ENCODE measurements at regions not wholly inside any gene's neighbourhood (a gene's known extent, or its start where the extent isn't known, plus 50 kb on each side); places are given as distances from the start of the nearest gene placed in this dataset.
"Not testable (repeated sequence)": the region's sequence is repeated elsewhere in the genome, so short reads cannot be mapped to it uniquely, and the experiment has no call there.

- H3K27ac ChIP-seq (ENCODE audit: low read depth, low read length); H3K23ac ChIP-seq (ENCODE audit: insufficient read length); H3K14ac ChIP-seq (ENCODE audit: insufficient read length); H2BK20ac ChIP-seq (ENCODE audit: low read length); H2BK15ac ChIP-seq (ENCODE audit: low read length); H2BK12ac ChIP-seq (ENCODE audit: low read depth, low read length); CTCF ChIA-PET (ENCODE audit: partially characterized antibody); DNase-seq (ENCODE audit: low read depth in 1 of 2, low spot score in 2 of 2); H3K27me3 ChIP-seq (replicated peaks in 1 of 4; ENCODE audit: control insufficient read depth in 3 of 4, extremely low read depth in 1 of 4, insufficient read depth in 3 of 4, low read length in 3 of 4); H3K79me2 ChIP-seq (ENCODE audit: control insufficient read depth in 1 of 2, insufficient read depth in 2 of 2, low read length in 2 of 2); H2BK5ac ChIP-seq (ENCODE audit: low read depth, low read length); POLR2A ChIA-PET (ENCODE audit: partially characterized antibody); H2AFZ ChIP-seq (ENCODE audit: low read length); H2BK120ac ChIP-seq (replicated peaks; ENCODE audit: low read depth, low read length); H3K56ac ChIP-seq (replicated peaks; ENCODE audit: insufficient read length, low read depth, low read length); H3K9ac ChIP-seq (replicated peaks in 1 of 4; ENCODE audit: extremely low read depth in 1 of 4, low read depth in 3 of 4, low read length in 3 of 4); H3K79me1 ChIP-seq (ENCODE audit: low read depth, low read length); H4K5ac ChIP-seq (ENCODE audit: insufficient read length, low read depth, low read length); H3K4me3 ChIP-seq (ENCODE audit: extremely low read depth in 1 of 4, insufficient read depth in 2 of 4, low read depth in 3 of 4, low read length in 4 of 4); H4K91ac ChIP-seq (replicated peaks; ENCODE audit: insufficient read length, low read length); FAIRE-seq; H3K36me3 ChIP-seq (ENCODE audit: control insufficient read depth in 2 of 4, insufficient read depth in 4 of 4, low read length in 3 of 4); H3K18ac ChIP-seq (ENCODE audit: extremely low read depth, low read length); H3K4me1 ChIP-seq (replicated peaks in 1 of 4; ENCODE audit: control insufficient read depth in 3 of 4, insufficient read depth in 4 of 4, low read length in 3 of 4); H2AK5ac ChIP-seq (ENCODE audit: low read depth, low read length); H4K20me1 ChIP-seq (replicated peaks in 1 of 2; ENCODE audit: control insufficient read depth in 1 of 2, insufficient read depth in 2 of 2, low read length in 2 of 2); H3K4me2 ChIP-seq (ENCODE audit: insufficient read depth in 1 of 2, low read depth in 2 of 2, low read length in 2 of 2); H4K8ac ChIP-seq (ENCODE audit: extremely low read depth, insufficient read depth, low read length); H3K23me2 ChIP-seq (ENCODE audit: low read depth, low read length); H3K4ac ChIP-seq (replicated peaks; ENCODE audit: insufficient read length, low read depth, low read length): not testable (repeated sequence)
- H3K9me3 ChIP-seq (ENCODE audit: insufficient read depth in 2 of 2, low read depth in 1 of 2, low read length in 1 of 2), result peaks cover 39 to 64% of the 10 kb centered on the region in 2 experiments
- 86% methylated on average over 50 of the region's 53 CpGs; no CpG with 5 or more reads in 1 of the 2 experiments for WGBS, 2 experiments (ENCODE audit: extremely low coverage in 1 of 2, insufficient coverage in 1 of 2, insufficient read length in 1 of 2, insufficient replicate concordance in 2 of 2, low coverage in 1 of 2, low lambda C conversion rate in 2 of 2, missing lambda C conversion rate in 1 of 2)
These were observed 443.8 kb upstream of the DEFB115 start for GRCh38 chr20:30813412-30814311.

GRCh38 chr20:30814312-30814639 lies 443.2 kb upstream of the DEFB115 start:
- H2AFZ ChIP-seq (ENCODE audit: low read length); H2BK120ac ChIP-seq (replicated peaks; ENCODE audit: low read depth, low read length); H3K23me2 ChIP-seq (ENCODE audit: low read depth, low read length); H3K18ac ChIP-seq (ENCODE audit: extremely low read depth, low read length); H3K27ac ChIP-seq (ENCODE audit: low read depth, low read length); H3K4me2 ChIP-seq (ENCODE audit: insufficient read depth in 1 of 2, low read depth in 2 of 2, low read length in 2 of 2); H3K56ac ChIP-seq (replicated peaks; ENCODE audit: insufficient read length, low read depth, low read length); H3K9ac ChIP-seq (replicated peaks in 1 of 4; ENCODE audit: extremely low read depth in 1 of 4, low read depth in 3 of 4, low read length in 3 of 4); DNase-seq (ENCODE audit: low read depth in 1 of 2, low spot score in 2 of 2); H2AK5ac ChIP-seq (ENCODE audit: low read depth, low read length); H3K4ac ChIP-seq (replicated peaks; ENCODE audit: insufficient read length, low read depth, low read length); H2BK12ac ChIP-seq (ENCODE audit: low read depth, low read length); H2BK5ac ChIP-seq (ENCODE audit: low read depth, low read length); H3K23ac ChIP-seq (ENCODE audit: insufficient read length); H3K4me1 ChIP-seq (replicated peaks in 1 of 4; ENCODE audit: control insufficient read depth in 3 of 4, insufficient read depth in 4 of 4, low read length in 3 of 4); H3K79me2 ChIP-seq (ENCODE audit: control insufficient read depth in 1 of 2, insufficient read depth in 2 of 2, low read length in 2 of 2); H3K36me3 ChIP-seq (ENCODE audit: control insufficient read depth in 2 of 4, insufficient read depth in 4 of 4, low read length in 3 of 4); H4K91ac ChIP-seq (replicated peaks; ENCODE audit: insufficient read length, low read length); H2BK15ac ChIP-seq (ENCODE audit: low read length); H3K14ac ChIP-seq (ENCODE audit: insufficient read length); FAIRE-seq; H4K20me1 ChIP-seq (replicated peaks in 1 of 2; ENCODE audit: control insufficient read depth in 1 of 2, insufficient read depth in 2 of 2, low read length in 2 of 2); H3K79me1 ChIP-seq (ENCODE audit: low read depth, low read length); H4K5ac ChIP-seq (ENCODE audit: insufficient read length, low read depth, low read length); H3K27me3 ChIP-seq (replicated peaks in 1 of 4; ENCODE audit: control insufficient read depth in 3 of 4, extremely low read depth in 1 of 4, insufficient read depth in 3 of 4, low read length in 3 of 4); POLR2A ChIA-PET (ENCODE audit: partially characterized antibody); H4K8ac ChIP-seq (ENCODE audit: extremely low read depth, insufficient read depth, low read length); H3K4me3 ChIP-seq (ENCODE audit: extremely low read depth in 1 of 4, insufficient read depth in 2 of 4, low read depth in 3 of 4, low read length in 4 of 4); H2BK20ac ChIP-seq (ENCODE audit: low read length); CTCF ChIA-PET (ENCODE audit: partially characterized antibody): not testable (repeated sequence)
- WGBS, 2 experiments (ENCODE audit: extremely low coverage in 1 of 2, insufficient coverage in 1 of 2, insufficient read length in 1 of 2, insufficient replicate concordance in 2 of 2, low coverage in 1 of 2, low lambda C conversion rate in 2 of 2, missing lambda C conversion rate in 1 of 2), result 78% methylated on average over 24 of the region's 24 CpGs; no CpG with 5 or more reads in 1 of the 2 experiments
- H3K9me3 ChIP-seq (ENCODE audit: insufficient read depth in 2 of 2, low read depth in 1 of 2, low read length in 1 of 2), result peaks cover 39 to 64% of the 10 kb centered on the region in 2 experiments

Data from H1 (cell line).